NK-92 (cell line): ENCODE measurements at regions not wholly inside any gene's neighbourhood (a gene's known extent, or its start where the extent isn't known, plus 50 kb on each side); places are given as distances from the start of the nearest gene placed in this dataset.

Experiments
- DNase-seq: peaks from one replicate; lab custom pipeline; 2025; ENCODE audit not compliant: unreplicated experiment; lab: John Stamatoyannopoulos, UW

- DNase-seq = no peak
Observed at GRCh38 chr5:124474528-124475215, 271.8 kb downstream of the ZNF608 start.

GRCh38 chr5:124468671-124469411 is 277.6 kb downstream of the ZNF608 start:
- DNase-seq = no peak

GRCh38 chr5:124467745-124468144 is 278.7 kb downstream of the ZNF608 start:
- no peak for DNase-seq

- no peak for DNase-seq
Observed at GRCh38 chr5:124466011-124466410, 280.4 kb downstream of the ZNF608 start.

GRCh38 chr5:124463851-124464250 is 282.6 kb downstream of the ZNF608 start:
- no peak for DNase-seq

GRCh38 chr5:124462751-124463150 is 283.7 kb downstream of the ZNF608 start:
- DNase-seq = no peak

GRCh38 chr5:124461941-124462340 is 284.5 kb downstream of the ZNF608 start:
- no peak for DNase-seq

GRCh38 chr5:124461157-124461556 is 285.3 kb downstream of the ZNF608 start:
- no peak for DNase-seq

- no peak for DNase-seq
Observed at GRCh38 chr5:124460642-124461041, 285.8 kb downstream of the ZNF608 start.

- DNase-seq = no peak
Observed at GRCh38 chr5:124459984-124460383, 286.5 kb downstream of the ZNF608 start.

- DNase-seq = no peak
Observed at GRCh38 chr5:124457901-124458300, 288.5 kb downstream of the ZNF608 start.

- DNase-seq = no peak
Observed at GRCh38 chr5:124457101-124457500, 289.3 kb downstream of the ZNF608 start.

- no peak for DNase-seq
Observed at GRCh38 chr5:124456249-124456648, 290.2 kb downstream of the ZNF608 start.

- DNase-seq = no peak
Observed at GRCh38 chr5:124454081-124454480, 292.4 kb downstream of the ZNF608 start.

GRCh38 chr5:124453221-124454051 is 293.0 kb downstream of the ZNF608 start:
- no peak for DNase-seq

GRCh38 chr5:124452412-124452811 is 294.0 kb downstream of the ZNF608 start:
- DNase-seq = no peak

GRCh38 chr5:124451721-124452383 is 294.6 kb downstream of the ZNF608 start:
- no peak for DNase-seq

GRCh38 chr5:124446120-124446519 is 300.3 kb downstream of the ZNF608 start:
- DNase-seq = no peak

- no peak for DNase-seq
Observed at GRCh38 chr5:124445070-124445619, 301.3 kb downstream of the ZNF608 start.

GRCh38 chr5:124444147-124444775 is 302.2 kb downstream of the ZNF608 start:
- DNase-seq = no peak
